H9 (cell line): ENCODE measurements at regions not wholly inside any gene's neighbourhood (a gene's known extent, or its start where the extent isn't known, plus 50 kb on each side); places are given as distances from the start of the nearest gene placed in this dataset.

Experiments used
- DNase-seq: peaks from one replicate; pipeline ENCODE4 v3.0.0-alpha.2; 2017
- H2AFZ ChIP-seq: one replicate; pipeline ENCODE4 v1.6.1; 2013; ENCODE audit warnings: mild to moderate bottlenecking, low read length, control low read depth, moderate library complexity
- H2AK5ac ChIP-seq: 2 replicates; pipeline ENCODE4 v1.6.1; 2013; ENCODE audit warnings: low read length, control low read depth, mixed read lengths; ENCODE audit not compliant: insufficient read length
- H2BK120ac ChIP-seq: one replicate; pipeline ENCODE4 v1.6.1; 2013; ENCODE audit warnings: low read depth, mild to moderate bottlenecking, low read length, control low read depth, inconsistent platforms; ENCODE audit not compliant: poor library complexity, severe bottlenecking
- H2BK12ac ChIP-seq: 2 replicates; pipeline ENCODE4 v1.6.1; 2013; ENCODE audit warnings: low read length, control low read depth, mixed read lengths, low read depth; ENCODE audit not compliant: insufficient read length
- H2BK15ac ChIP-seq: 2 replicates; pipeline ENCODE4 v1.6.1; 2013; ENCODE audit warnings: low read depth, low read length, control low read depth
- H2BK20ac ChIP-seq: one replicate; pipeline ENCODE4 v1.6.1; 2013; ENCODE audit warnings: low read depth, mild to moderate bottlenecking, low read length, control low read depth, inconsistent platforms; ENCODE audit not compliant: poor library complexity, severe bottlenecking
- H2BK5ac ChIP-seq: 2 replicates; pipeline ENCODE4 v1.6.1; 2013; ENCODE audit warnings: low read length, control low read depth, mixed read lengths; ENCODE audit not compliant: insufficient read length
- H3K14ac ChIP-seq: 2 replicates; pipeline ENCODE4 v1.6.1; 2013; ENCODE audit warnings: low read length, control low read depth; ENCODE audit not compliant: insufficient read depth
- H3K18ac ChIP-seq: 2 replicates; pipeline ENCODE4 v1.6.1; 2013; ENCODE audit warnings: low read depth, mild to moderate bottlenecking, mixed read lengths, low read length, control low read depth; ENCODE audit not compliant: insufficient read length
- H3K23ac ChIP-seq: 2 replicates; pipeline ENCODE4 v1.6.1; 2013; ENCODE audit warnings: low read length, control low read depth, mixed read lengths, low read depth; ENCODE audit not compliant: insufficient read length
- H3K23me2 ChIP-seq: 2 replicates; pipeline ENCODE4 v1.6.1; 2013; ENCODE audit warnings: low read depth, mild to moderate bottlenecking, mixed read lengths, low read length, control low read depth; ENCODE audit not compliant: insufficient read length, poor library complexity, severe bottlenecking
- H3K27ac ChIP-seq: 2 replicates; pipeline ENCODE4 v1.5.1; 2013; ENCODE audit warnings: low read length, control low read depth, mixed read lengths, low read depth; ENCODE audit not compliant: insufficient read length
- H3K27me3 ChIP-seq: 2 replicates; pipeline ENCODE4 v1.6.1; 2013; ENCODE audit warnings: low read length, control low read depth, inconsistent platforms; ENCODE audit not compliant: insufficient read depth
- H3K4ac ChIP-seq: 2 replicates; pipeline ENCODE4 v1.6.1; 2013; ENCODE audit warnings: low read depth, mild to moderate bottlenecking, control low read depth, inconsistent platforms, low read length, moderate library complexity
- H3K4me1 ChIP-seq: 2 replicates; pipeline ENCODE4 v1.6.1; 2013; ENCODE audit warnings: low read length, control low read depth, inconsistent platforms; ENCODE audit not compliant: insufficient read depth
- H3K4me2 ChIP-seq: 2 replicates; pipeline ENCODE4 v1.6.1; 2013; ENCODE audit warnings: low read length, control low read depth, mixed read lengths; ENCODE audit not compliant: insufficient read length, insufficient read depth
- H3K56ac ChIP-seq: 2 replicates; pipeline ENCODE4 v1.6.1; 2013; ENCODE audit warnings: low read depth, mild to moderate bottlenecking, mixed read lengths, low read length, control low read depth; ENCODE audit not compliant: insufficient read length
- H3K79me1 ChIP-seq: 2 replicates; pipeline ENCODE4 v1.6.1; 2013; ENCODE audit warnings: low read depth, mild to moderate bottlenecking, moderate library complexity, low read length, control low read depth, inconsistent platforms; ENCODE audit not compliant: insufficient read depth, poor library complexity, severe bottlenecking
- H3K79me2 ChIP-seq: 2 replicates; pipeline ENCODE4 v1.6.1; 2013; ENCODE audit warnings: low read length, control low read depth, inconsistent platforms; ENCODE audit not compliant: insufficient read depth
- H3K9ac ChIP-seq: 2 replicates; pipeline ENCODE4 v1.6.1; 2013; ENCODE audit warnings: low read length, control low read depth, mixed read lengths; ENCODE audit not compliant: insufficient read length; ENCODE audit errors: extremely low read depth
- H3K9me3 ChIP-seq: one replicate; pipeline ENCODE4 v1.6.1; 2013; ENCODE audit warnings: low read depth, low read length, inconsistent platforms; ENCODE audit not compliant: control insufficient read depth
- H3T11ph ChIP-seq: one replicate; pipeline ENCODE4 v1.6.1; 2013; ENCODE audit warnings: mild to moderate bottlenecking, low read length, control low read depth, inconsistent platforms
- H4K20me1 ChIP-seq: one replicate; pipeline ENCODE4 v1.6.1; 2013; ENCODE audit not compliant: control insufficient read depth, insufficient read length, insufficient read depth
- H4K5ac ChIP-seq: 2 replicates; pipeline ENCODE4 v1.6.1; 2013; ENCODE audit warnings: low read depth, mild to moderate bottlenecking, mixed read lengths, low read length, control low read depth; ENCODE audit not compliant: insufficient read length
- H4K8ac ChIP-seq: replicated peaks from 2 replicates; pipeline ENCODE4 v1.6.1; 2013; ENCODE audit warnings: low read length, control low read depth, mixed read lengths, low read depth; ENCODE audit not compliant: insufficient read length
- H4K91ac ChIP-seq: 2 replicates; pipeline ENCODE4 v1.6.1; 2013; ENCODE audit warnings: low read depth, mild to moderate bottlenecking, moderate library complexity, mixed read lengths, low read length, control low read depth; ENCODE audit not compliant: insufficient read length
- H3K27ac Mint-ChIP-seq, 3 experiments: 2 replicates in 2 of 3; 3 replicates in 1 of 3; pipeline ENCODE4 v1.8.0; 2020 to 2021; ENCODE audit warnings: mixed read lengths in 3 of 3, mild to moderate bottlenecking in 1 of 3, moderate library complexity in 1 of 3
- H3K27me3 Mint-ChIP-seq: 2 replicates; pipeline ENCODE4 v1.8.0; 2021; ENCODE audit warnings: low read depth, mild to moderate bottlenecking, moderate library complexity, mixed read lengths
- H3K36me3 Mint-ChIP-seq, 3 experiments: 2 replicates in 2 of 3; 3 replicates in 1 of 3; pipeline ENCODE4 v1.8.0; 2020 to 2021; ENCODE audit warnings: low read depth in 3 of 3, mixed read lengths in 3 of 3; ENCODE audit not compliant: insufficient read depth in 1 of 3
- H3K4me1 Mint-ChIP-seq, 2 experiments: 2 replicates each; pipeline ENCODE4 v1.8.0; 2020; ENCODE audit warnings: mixed read lengths in 2 of 2
- H3K4me3 Mint-ChIP-seq, 2 experiments: 2 replicates in 1 of 2; 3 replicates in 1 of 2; pipeline ENCODE4 v1.8.0; 2020 to 2021; ENCODE audit warnings: mild to moderate bottlenecking in 2 of 2, mixed read lengths in 2 of 2, moderate library complexity in 1 of 2
- H3K9me3 Mint-ChIP-seq, 2 experiments: 2 replicates in 1 of 2; 3 replicates in 1 of 2; pipeline ENCODE4 v1.8.0; 2020; ENCODE audit warnings: mild to moderate bottlenecking in 2 of 2, mixed read lengths in 2 of 2, moderate library complexity in 1 of 2
- WGBS: extraction: QIAGEN DNeasy Blood & Tissue Kit; methylation state at CpG from one replicate; pipeline ENCODE4 v1.1.7; 2013; ENCODE audit warnings: missing lambda C conversion rate, low lambda C conversion rate, mixed read lengths; ENCODE audit not compliant: insufficient read length; ENCODE audit errors: extremely low coverage; 5-methylcytosine and 5-hydroxymethylcytosine counted together
- TF ChIP-seq, protein P1 (sequence below): fragments of 200-600 bp; sonication (generic); conservative IDR thresholded peaks from 3 replicates; pipeline ENCODE4 v1.8.0; 2021; ENCODE audit warnings: antibody characterized with exemption, mild to moderate bottlenecking

DNA sequence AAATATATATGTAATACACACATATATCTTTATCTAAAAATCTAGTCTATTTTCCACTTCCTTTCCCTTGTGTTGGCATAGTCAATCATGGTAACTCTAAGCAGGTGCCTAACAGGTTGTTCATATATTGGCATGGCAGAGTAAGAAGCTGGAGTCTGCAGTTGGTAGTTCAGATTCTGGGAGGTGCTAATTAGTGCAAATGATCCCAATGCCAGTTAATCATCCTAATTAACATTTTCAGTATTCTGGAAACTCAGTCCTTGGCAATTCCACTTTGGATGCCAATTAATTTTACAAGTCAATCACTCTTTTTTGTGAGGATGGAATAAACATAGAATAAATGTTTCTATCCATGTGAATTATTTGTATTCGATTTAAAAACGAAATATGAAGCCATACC is 863.7 kb upstream of the SOX9 start:
- H3K27ac Mint-ChIP-seq = no peak overlapping the region
- H3K4me1 Mint-ChIP-seq = no peaks in the 10 kb centered on the region; a peak in 1 of 4 replicates
- Histone ChIP-seq H3K23ac (no peak overlapping the region), H3K27ac (no peak overlapping the region), H3K56ac (no peak overlapping the region), H3K4me2 (no peak overlapping the region), H2AFZ (no peak overlapping the region), H3K18ac (no peak overlapping the region), H2BK120ac (no peak overlapping the region), H4K8ac (no peak overlapping the region), H2BK20ac (no peak overlapping the region), H3K27me3 (no peaks in the 10 kb centered on the region), H2BK15ac (no peak overlapping the region), H3K9ac (no peak overlapping the region), H3T11ph (no peak overlapping the region), H3K79me1 (no peaks in the 10 kb centered on the region), H3K4me1 (no peaks in the 10 kb centered on the region), H2AK5ac (no peak overlapping the region), H3K9me3 (no peaks in the 10 kb centered on the region), H3K4ac (no peak overlapping the region), H2BK12ac (no peak overlapping the region), H2BK5ac (no peak overlapping the region), H3K14ac (no peak overlapping the region), H3K79me2 (no peaks in the 10 kb centered on the region), H4K5ac (no peak overlapping the region), H4K20me1 (no peaks in the 10 kb centered on the region), H3K23me2 (no peaks in the 10 kb centered on the region), H4K91ac (no peak overlapping the region)
- no peak overlapping the region for H3K4me3 Mint-ChIP-seq
- H3K9me3 Mint-ChIP-seq = no peaks in the 10 kb centered on the region
- TF ChIP-seq, protein P1, sequence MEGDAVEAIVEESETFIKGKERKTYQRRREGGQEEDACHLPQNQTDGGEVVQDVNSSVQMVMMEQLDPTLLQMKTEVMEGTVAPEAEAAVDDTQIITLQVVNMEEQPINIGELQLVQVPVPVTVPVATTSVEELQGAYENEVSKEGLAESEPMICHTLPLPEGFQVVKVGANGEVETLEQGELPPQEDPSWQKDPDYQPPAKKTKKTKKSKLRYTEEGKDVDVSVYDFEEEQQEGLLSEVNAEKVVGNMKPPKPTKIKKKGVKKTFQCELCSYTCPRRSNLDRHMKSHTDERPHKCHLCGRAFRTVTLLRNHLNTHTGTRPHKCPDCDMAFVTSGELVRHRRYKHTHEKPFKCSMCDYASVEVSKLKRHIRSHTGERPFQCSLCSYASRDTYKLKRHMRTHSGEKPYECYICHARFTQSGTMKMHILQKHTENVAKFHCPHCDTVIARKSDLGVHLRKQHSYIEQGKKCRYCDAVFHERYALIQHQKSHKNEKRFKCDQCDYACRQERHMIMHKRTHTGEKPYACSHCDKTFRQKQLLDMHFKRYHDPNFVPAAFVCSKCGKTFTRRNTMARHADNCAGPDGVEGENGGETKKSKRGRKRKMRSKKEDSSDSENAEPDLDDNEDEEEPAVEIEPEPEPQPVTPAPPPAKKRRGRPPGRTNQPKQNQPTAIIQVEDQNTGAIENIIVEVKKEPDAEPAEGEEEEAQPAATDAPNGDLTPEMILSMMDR = no peak
- DNase-seq = no peak
- H3K36me3 Mint-ChIP-seq = no peaks in the 10 kb centered on the region
- no peaks in the 10 kb centered on the region for H3K27me3 Mint-ChIP-seq
- WGBS = no CpG with 5 or more reads among the region's 2 CpGs
